Inferior parietal cortex (tissue), 1 donor: ENCODE measurements at regions not wholly inside any gene's neighbourhood (a gene's known extent, or its start where the extent isn't known, plus 50 kb on each side); places are given as distances from the start of the nearest gene placed in this dataset.
"Not testable (repeated sequence)": the region's sequence is repeated elsewhere in the genome, so short reads cannot be mapped to it uniquely, and the experiment has no call there.

ENCODE experiments used
- DNase-seq: peaks from one replicate; pipeline ENCODE4 v3.0.0-alpha.2; 2016; ENCODE audit errors: extremely low spot score

GRCh38 chr3:32042867-32043266, 61.3 kb downstream of the ZNF860 start:
- not testable (repeated sequence) for DNase-seq

- DNase-seq = peak; percentile 38
Observed at GRCh38 chr3:32045091-32045915, 61.1 kb upstream of the GPD1L start.

GRCh38 chr3:32046102-32046501, 60.3 kb upstream of the GPD1L start:
- DNase-seq = no peak

GRCh38 chr3:32048487-32049182, 57.8 kb upstream of the GPD1L start:
- no peak for DNase-seq

- no peak for DNase-seq
Observed at GRCh38 chr3:32049916-32050315, 56.5 kb upstream of the GPD1L start.

GRCh38 chr3:32052230-32052629, 54.2 kb upstream of the GPD1L start:
- DNase-seq = not testable (repeated sequence)

GRCh38 chr3:32052851-32053250, 53.6 kb upstream of the GPD1L start:
- not testable (repeated sequence) for DNase-seq

GRCh38 chr3:32056559-32057290, 49.7 kb upstream of the GPD1L start:
- no peak for DNase-seq
